ENCODE measurements at regions not wholly inside any gene's neighbourhood (a gene's known extent, or its start where the extent isn't known, plus 50 kb on each side); places are given as distances from the start of the nearest gene placed in this dataset.
A peak's percentile ranks its signal among the peaks of the same experiment; 100 is the strongest.
"Not testable (repeated sequence)": the region's sequence is repeated elsewhere in the genome, so short reads cannot be mapped to it uniquely, and the experiment has no call there.

DNA sequence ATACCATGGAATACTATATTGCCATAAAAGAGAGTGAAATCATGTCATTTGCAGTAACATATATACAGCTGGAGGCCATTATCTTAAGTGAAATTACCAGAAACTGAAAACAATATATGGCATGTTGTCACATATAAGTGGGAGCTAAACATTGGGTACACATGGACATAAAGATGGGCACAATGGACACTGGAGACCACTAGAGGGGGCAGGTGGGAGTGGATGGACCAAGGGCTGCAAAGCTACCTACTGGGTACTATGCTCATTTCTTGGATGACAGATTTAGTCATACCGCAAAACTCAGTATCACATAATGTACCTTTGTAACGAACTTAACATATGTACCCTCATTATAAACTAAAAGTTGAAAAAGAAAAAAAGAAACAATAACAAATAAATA is 1167.6 kb downstream of the NXPH1 start:
- TF ChIP-seq CTCF (IDR thresholded peaks at IDR 0.05): peak; percentile 23
- H3K4me1 Mint-ChIP-seq (ENCODE audit: unreplicated experiment): no peaks in the 10 kb centered on the region
- no peak for DNase-seq (ENCODE audit: extremely low spot score, unreplicated experiment)
- no peaks in the 10 kb centered on the region for H3K27me3 Mint-ChIP-seq (ENCODE audit: unreplicated experiment)
- H3K36me3 Mint-ChIP-seq (ENCODE audit: unreplicated experiment): no peaks in the 10 kb centered on the region
- H3K9me3 Mint-ChIP-seq (ENCODE audit: unreplicated experiment): peaks cover 8% of the 10 kb centered on the region
- no peak overlapping the region for H3K4me3 Mint-ChIP-seq (ENCODE audit: unreplicated experiment)
- H3K27ac Mint-ChIP-seq (ENCODE audit: unreplicated experiment): no peak overlapping the region

GRCh38 chr7:9603291-9603690 is 1169.9 kb downstream of the NXPH1 start:
- Mint-ChIP-seq H3K27ac (ENCODE audit: unreplicated experiment) (no peak overlapping the region), H3K27me3 (ENCODE audit: unreplicated experiment) (no peaks in the 10 kb centered on the region), H3K36me3 (ENCODE audit: unreplicated experiment) (no peaks in the 10 kb centered on the region), H3K4me3 (ENCODE audit: unreplicated experiment) (no peak overlapping the region), H3K4me1 (ENCODE audit: unreplicated experiment) (no peaks in the 10 kb centered on the region), H3K9me3 (ENCODE audit: unreplicated experiment) (peaks cover 9% of the 10 kb centered on the region)
- TF ChIP-seq CTCF (IDR thresholded peaks at IDR 0.05): no peak
- DNase-seq (ENCODE audit: extremely low spot score, unreplicated experiment): no peak

- no peak for TF ChIP-seq CTCF (IDR thresholded peaks at IDR 0.05)
These were observed 1175.2 kb downstream of the NXPH1 start for GRCh38 chr7:9608560-9608959.

DNA sequence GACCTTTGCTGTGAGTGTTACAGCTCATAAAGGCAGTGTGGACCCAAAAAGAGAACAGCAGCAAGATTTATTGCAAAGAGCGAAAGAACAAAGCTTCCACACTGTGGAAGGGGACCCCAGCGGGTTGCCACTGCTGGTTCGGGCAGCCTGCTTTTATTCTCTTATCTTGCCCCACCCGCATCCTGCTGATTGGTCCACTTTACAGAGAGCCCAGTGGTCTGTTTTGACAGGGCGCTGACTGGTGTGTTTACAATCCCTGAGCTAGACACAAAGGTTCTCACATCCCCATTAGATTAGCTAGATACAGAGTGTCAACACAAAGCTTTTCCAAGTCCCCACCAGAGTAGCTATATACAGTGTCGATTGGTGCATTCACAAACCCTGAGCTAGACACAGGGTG is 1187.5 kb downstream of the NXPH1 start:
- not testable (repeated sequence) for DNase-seq (ENCODE audit: extremely low spot score, unreplicated experiment); H3K4me1 Mint-ChIP-seq (ENCODE audit: unreplicated experiment); H3K36me3 Mint-ChIP-seq (ENCODE audit: unreplicated experiment); H3K4me3 Mint-ChIP-seq (ENCODE audit: unreplicated experiment); H3K27ac Mint-ChIP-seq (ENCODE audit: unreplicated experiment); H3K9me3 Mint-ChIP-seq (ENCODE audit: unreplicated experiment); H3K27me3 Mint-ChIP-seq (ENCODE audit: unreplicated experiment)

More at GRCh38 chr7:9608560-9608959, 1175.2 kb downstream of the NXPH1 start:
- H3K9me3 Mint-ChIP-seq (ENCODE audit: unreplicated experiment): peaks cover 4% of the 10 kb centered on the region
- H3K4me1 Mint-ChIP-seq (ENCODE audit: unreplicated experiment): no peaks in the 10 kb centered on the region
- H3K27ac Mint-ChIP-seq (ENCODE audit: unreplicated experiment): no peak overlapping the region
- no peak for DNase-seq (ENCODE audit: extremely low spot score, unreplicated experiment)
- H3K27me3 Mint-ChIP-seq (ENCODE audit: unreplicated experiment): no peaks in the 10 kb centered on the region
- H3K4me3 Mint-ChIP-seq (ENCODE audit: unreplicated experiment): no peak overlapping the region
- no peaks in the 10 kb centered on the region for H3K36me3 Mint-ChIP-seq (ENCODE audit: unreplicated experiment)

DNA sequence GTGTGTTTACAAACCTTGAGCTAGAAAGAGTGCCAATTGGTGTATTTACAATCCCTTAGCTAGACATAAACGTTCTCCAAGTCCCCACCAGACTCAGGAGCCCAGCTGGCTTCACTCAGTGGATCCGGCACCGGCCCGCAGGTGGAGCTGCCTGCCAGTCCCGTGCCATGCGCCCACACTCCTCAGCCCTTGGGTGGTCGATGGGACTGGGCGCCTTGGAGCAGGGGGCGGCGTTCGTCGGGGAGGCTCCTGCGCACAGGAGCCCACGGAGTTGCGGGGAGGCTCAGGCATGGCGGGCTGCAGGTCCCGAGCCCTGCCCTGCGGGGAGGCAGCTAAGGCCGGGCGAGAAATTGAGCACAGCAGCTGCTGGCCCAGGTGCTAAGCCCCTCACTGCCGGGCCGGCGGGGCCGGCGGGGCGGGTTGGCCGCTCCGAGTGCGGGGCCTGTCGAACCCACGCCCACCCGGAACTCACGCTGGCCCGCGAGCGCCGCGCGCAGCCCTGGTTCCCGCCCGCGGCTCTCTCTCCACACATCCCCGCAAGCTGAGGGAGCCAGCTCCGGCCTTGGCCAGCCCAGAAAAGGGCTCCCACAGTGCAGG is 1188.0 kb downstream of the NXPH1 start:
- H3K9me3 Mint-ChIP-seq (ENCODE audit: unreplicated experiment); H3K4me3 Mint-ChIP-seq (ENCODE audit: unreplicated experiment); H3K36me3 Mint-ChIP-seq (ENCODE audit: unreplicated experiment); H3K27me3 Mint-ChIP-seq (ENCODE audit: unreplicated experiment); H3K27ac Mint-ChIP-seq (ENCODE audit: unreplicated experiment); H3K4me1 Mint-ChIP-seq (ENCODE audit: unreplicated experiment): not testable (repeated sequence)
- peak; percentile 83 for DNase-seq (ENCODE audit: extremely low spot score, unreplicated experiment)

- Mint-ChIP-seq H3K9me3 (ENCODE audit: unreplicated experiment) (peaks cover 7% of the 10 kb centered on the region), H3K27ac (ENCODE audit: unreplicated experiment) (no peak overlapping the region), H3K4me1 (ENCODE audit: unreplicated experiment) (no peaks in the 10 kb centered on the region), H3K36me3 (ENCODE audit: unreplicated experiment) (no peaks in the 10 kb centered on the region), H3K27me3 (ENCODE audit: unreplicated experiment) (peaks cover 2% of the 10 kb centered on the region), H3K4me3 (ENCODE audit: unreplicated experiment) (no peak overlapping the region)
- DNase-seq (ENCODE audit: extremely low spot score, unreplicated experiment): no peak
- no peak for TF ChIP-seq CTCF (IDR thresholded peaks at IDR 0.05)
These were observed 1188.5 kb downstream of the NXPH1 start for GRCh38 chr7:9621927-9622326.
